ENCODE measurements at regions not wholly inside any gene's neighbourhood (a gene's known extent, or its start where the extent isn't known, plus 50 kb on each side); places are given as distances from the start of the nearest gene placed in this dataset.

DNA sequence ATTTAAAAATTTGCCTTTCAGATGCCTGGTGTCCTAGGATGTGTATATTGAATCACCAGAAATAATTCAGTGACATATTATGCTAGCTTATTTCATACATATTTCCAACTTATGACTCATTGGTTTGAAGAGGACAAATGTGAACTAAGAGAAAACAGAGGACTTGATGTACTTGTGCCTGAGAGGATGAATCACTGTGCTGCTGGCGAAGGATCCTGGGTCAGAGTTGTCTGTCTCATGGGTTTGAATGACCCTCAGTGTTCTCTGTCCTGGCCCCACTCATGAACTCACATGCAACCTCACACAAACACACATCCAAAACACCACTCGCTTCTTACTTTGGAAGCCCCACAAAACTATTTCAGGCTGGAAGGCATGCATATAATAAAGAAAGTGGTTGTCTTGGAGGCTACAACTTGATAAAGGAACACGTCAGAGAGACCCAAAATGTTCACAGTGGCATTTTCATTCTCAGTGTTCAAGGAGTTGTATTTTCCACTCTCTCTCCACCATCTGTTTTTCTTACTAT lies 129.0 kb upstream of the SPRY2 start:
- no peak for DNase-seq (ENCODE audit: low spot score)
- Histone ChIP-seq H3K4me1 (ENCODE audit: insufficient read depth, low read length, poor library complexity, severe bottlenecking) (no peaks in the 10 kb centered on the region), H2AFZ (ENCODE audit: low read length) (no peak overlapping the region), H3K27ac (ENCODE audit: low read depth, low read length, poor library complexity, severe bottlenecking) (no peak overlapping the region), H3K9me2 (ENCODE audit: insufficient read depth, low read length) (no peaks in the 10 kb centered on the region), H3K79me2 (ENCODE audit: insufficient read depth, low read depth, low read length) (no peaks in the 10 kb centered on the region), H3K4me3 (ENCODE audit: low read depth, low read length, poor library complexity, severe bottlenecking) (no peak overlapping the region), H3K36me3 (ENCODE audit: insufficient read depth, low read length) (no peaks in the 10 kb centered on the region), H3K9me3 (ENCODE audit: low read length) (no peaks in the 10 kb centered on the region), H4K20me1 (ENCODE audit: insufficient read depth, low read length) (no peaks in the 10 kb centered on the region), H3K4me2 (ENCODE audit: low read length) (no peak overlapping the region)
- ChIA-PET CTCF (ENCODE audit: unreplicated experiment) (no interaction called here), POLR2A (no interaction called here)
- no peak for TF ChIP-seq EZH2phosphoT487 (IDR thresholded peaks at IDR 0.05; ENCODE audit: borderline replicate concordance, low read depth, low read length)
- TF ChIP-seq, protein P1, sequence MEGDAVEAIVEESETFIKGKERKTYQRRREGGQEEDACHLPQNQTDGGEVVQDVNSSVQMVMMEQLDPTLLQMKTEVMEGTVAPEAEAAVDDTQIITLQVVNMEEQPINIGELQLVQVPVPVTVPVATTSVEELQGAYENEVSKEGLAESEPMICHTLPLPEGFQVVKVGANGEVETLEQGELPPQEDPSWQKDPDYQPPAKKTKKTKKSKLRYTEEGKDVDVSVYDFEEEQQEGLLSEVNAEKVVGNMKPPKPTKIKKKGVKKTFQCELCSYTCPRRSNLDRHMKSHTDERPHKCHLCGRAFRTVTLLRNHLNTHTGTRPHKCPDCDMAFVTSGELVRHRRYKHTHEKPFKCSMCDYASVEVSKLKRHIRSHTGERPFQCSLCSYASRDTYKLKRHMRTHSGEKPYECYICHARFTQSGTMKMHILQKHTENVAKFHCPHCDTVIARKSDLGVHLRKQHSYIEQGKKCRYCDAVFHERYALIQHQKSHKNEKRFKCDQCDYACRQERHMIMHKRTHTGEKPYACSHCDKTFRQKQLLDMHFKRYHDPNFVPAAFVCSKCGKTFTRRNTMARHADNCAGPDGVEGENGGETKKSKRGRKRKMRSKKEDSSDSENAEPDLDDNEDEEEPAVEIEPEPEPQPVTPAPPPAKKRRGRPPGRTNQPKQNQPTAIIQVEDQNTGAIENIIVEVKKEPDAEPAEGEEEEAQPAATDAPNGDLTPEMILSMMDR (conservative IDR thresholded peaks at IDR 0.05; ENCODE audit: low read length) = no peak
- intact Hi-C loops (cut with micrococcal nuclease; ENCODE audit: unreplicated experiment) = no loop called here
- BruUV-seq (replicated peaks) = no TSS peak

DNA sequence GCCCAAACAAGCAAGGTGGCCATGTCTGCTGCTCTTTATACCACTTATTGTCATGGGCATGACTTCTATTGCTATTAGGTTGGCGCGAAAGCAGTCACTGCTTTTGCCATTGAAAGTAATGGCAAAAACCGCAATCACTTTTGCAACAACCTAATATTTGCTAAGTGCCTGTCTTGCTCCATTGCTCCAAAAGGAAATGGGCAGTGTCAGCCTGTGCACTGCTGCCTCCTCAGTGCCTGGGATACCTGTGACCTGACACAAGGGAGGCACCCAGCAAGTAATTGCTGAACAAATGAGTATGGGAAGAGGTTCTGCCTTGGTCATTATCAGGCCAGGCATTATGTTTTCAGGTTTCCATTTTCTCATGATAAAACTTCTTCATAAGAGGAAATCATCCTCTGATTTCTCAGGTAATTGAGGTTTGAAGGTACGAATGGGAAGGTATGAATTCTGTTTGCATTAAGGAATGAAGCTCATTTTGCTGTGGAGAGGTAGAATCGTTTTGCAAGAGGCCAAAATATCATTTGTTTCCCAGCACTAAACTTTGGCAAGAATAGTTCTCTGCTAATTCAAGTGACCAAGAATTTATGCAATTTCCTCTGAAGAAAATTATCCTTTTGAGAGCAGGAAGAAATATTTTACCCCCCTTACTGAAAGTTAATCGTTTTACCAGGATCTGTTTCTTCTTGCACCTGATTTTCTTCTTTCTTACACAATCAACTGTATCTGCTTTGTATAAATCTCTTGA lies 128.4 kb upstream of the SPRY2 start:
- no peak for DNase-seq (ENCODE audit: low spot score)
- no peak overlapping the region for H3K4me2 ChIP-seq (ENCODE audit: low read length)
- no TSS peak for BruUV-seq (replicated peaks)
- no peaks in the 10 kb centered on the region for H3K79me2 ChIP-seq (ENCODE audit: insufficient read depth, low read depth, low read length)
- POLR2A ChIA-PET = interaction anchor here (1.2 kb wide), 1 partner anchor 11 kb away, joined by 3 read pairs; no protein-coding TSS in a partner anchor
- CTCF ChIA-PET (ENCODE audit: unreplicated experiment) = no interaction called here
- H3K4me1 ChIP-seq (ENCODE audit: insufficient read depth, low read length, poor library complexity, severe bottlenecking) = no peaks in the 10 kb centered on the region
- no peak for TF ChIP-seq EZH2phosphoT487 (IDR thresholded peaks at IDR 0.05; ENCODE audit: borderline replicate concordance, low read depth, low read length)
- TF ChIP-seq, protein P1 (conservative IDR thresholded peaks at IDR 0.05; ENCODE audit: low read length) = no peak
- no peaks in the 10 kb centered on the region for H3K9me2 ChIP-seq (ENCODE audit: insufficient read depth, low read length)
- no peaks in the 10 kb centered on the region for H3K9me3 ChIP-seq (ENCODE audit: low read length)
- no peak overlapping the region for H3K27ac ChIP-seq (ENCODE audit: low read depth, low read length, poor library complexity, severe bottlenecking)
- H3K36me3 ChIP-seq (ENCODE audit: insufficient read depth, low read length) = no peaks in the 10 kb centered on the region
- no peak overlapping the region for H3K4me3 ChIP-seq (ENCODE audit: low read depth, low read length, poor library complexity, severe bottlenecking)
- intact Hi-C loops (cut with micrococcal nuclease; ENCODE audit: unreplicated experiment) = no loop called here
- H2AFZ ChIP-seq (ENCODE audit: low read length) = no peak overlapping the region
- no peaks in the 10 kb centered on the region for H4K20me1 ChIP-seq (ENCODE audit: insufficient read depth, low read length)

DNA sequence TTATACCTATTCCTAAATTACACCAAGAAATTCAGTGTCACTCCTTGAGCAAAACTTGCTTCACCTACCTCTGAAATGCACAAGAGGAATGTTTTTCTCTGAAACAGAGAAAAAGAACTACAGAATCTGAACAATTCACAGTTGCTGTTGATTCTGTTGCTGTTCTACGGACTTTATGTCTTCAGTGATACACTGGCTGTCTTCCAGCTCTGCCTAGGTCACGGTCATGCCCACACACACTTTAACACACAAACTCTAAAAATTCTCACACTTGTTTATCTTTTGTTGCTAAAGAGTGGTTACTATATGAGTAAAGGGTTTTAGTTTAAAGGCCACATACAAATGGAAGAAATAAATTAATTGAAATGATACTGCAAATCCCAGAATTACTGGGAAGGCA lies 124.4 kb upstream of the SPRY2 start:
- Histone ChIP-seq H3K4me1 (ENCODE audit: insufficient read depth, low read length, poor library complexity, severe bottlenecking) (peaks cover 11% of the 10 kb centered on the region), H3K27ac (ENCODE audit: low read depth, low read length, poor library complexity, severe bottlenecking) (no peak overlapping the region), H3K9me2 (ENCODE audit: insufficient read depth, low read length) (no peaks in the 10 kb centered on the region), H3K4me2 (ENCODE audit: low read length) (no peak overlapping the region), H2AFZ (ENCODE audit: low read length) (no peak overlapping the region), H3K9me3 (ENCODE audit: low read length) (no peaks in the 10 kb centered on the region), H3K36me3 (ENCODE audit: insufficient read depth, low read length) (no peaks in the 10 kb centered on the region), H3K79me2 (ENCODE audit: insufficient read depth, low read depth, low read length) (no peaks in the 10 kb centered on the region), H3K4me3 (ENCODE audit: low read depth, low read length, poor library complexity, severe bottlenecking) (no peak overlapping the region), H4K20me1 (ENCODE audit: insufficient read depth, low read length) (no peaks in the 10 kb centered on the region)
- intact Hi-C loops (cut with micrococcal nuclease; ENCODE audit: unreplicated experiment) = no loop called here
- CTCF ChIA-PET (ENCODE audit: unreplicated experiment) = no interaction called here
- no TSS peak for BruUV-seq (replicated peaks)
- POLR2A ChIA-PET = interaction anchor here (0.6 kb wide), 1 partner anchor 81 kb away, joined by 3 read pairs; no protein-coding TSS in a partner anchor
- DNase-seq (ENCODE audit: low spot score) = no peak
- TF ChIP-seq EZH2phosphoT487 (IDR thresholded peaks at IDR 0.05; ENCODE audit: borderline replicate concordance, low read depth, low read length) = no peak
- TF ChIP-seq, protein P1 (conservative IDR thresholded peaks at IDR 0.05; ENCODE audit: low read length) = no peak
